SK-N-MC (cell line): ENCODE measurements at regions not wholly inside any gene's neighbourhood (a gene's known extent, or its start where the extent isn't known, plus 50 kb on each side); places are given as distances from the start of the nearest gene placed in this dataset.

Source experiments
- EZH2 ChIP-seq: fragments of 200-600 bp; sonication (generic); IDR thresholded peaks from one replicate; pipeline ENCODE4 v1.6.1; 2017; ENCODE audit warnings: antibody characterized with exemption
- FOXP2 ChIP-seq: optimal IDR thresholded peaks from 2 replicates; pipeline ENCODE3; 2011; ENCODE audit warnings: mild to moderate bottlenecking, moderate library complexity; ENCODE audit not compliant: insufficient read depth; ENCODE audit errors: extremely low read length, control extremely low read depth
- POLR2AphosphoS5 ChIP-seq: IDR thresholded peaks from 2 replicates; pipeline ENCODE4 v1.6.1; 2012; ENCODE audit warnings: mild to moderate bottlenecking, low read depth, low read length, borderline replicate concordance

DNA sequence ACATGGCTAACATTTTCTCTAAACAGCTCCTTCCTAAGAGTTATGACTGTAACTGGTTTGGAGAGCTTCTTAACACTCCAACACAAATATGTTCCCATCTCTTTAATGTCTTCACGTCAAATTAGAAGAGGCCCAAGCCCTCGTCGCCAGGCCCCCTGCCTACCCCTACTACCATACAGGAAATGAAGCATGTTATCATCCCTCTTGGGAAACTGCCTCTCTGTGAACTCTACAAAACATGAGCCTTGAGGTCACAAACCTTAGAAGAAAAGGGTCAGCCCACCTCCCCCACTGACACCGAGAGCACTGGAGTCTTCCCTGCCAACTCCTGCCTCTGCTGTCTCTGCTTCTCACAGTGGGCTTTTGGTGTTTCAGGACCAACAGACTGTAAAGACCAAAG lies 243.1 kb upstream of the STT3B start:
- TF ChIP-seq EZH2 (no peak), POLR2AphosphoS5 (no peak), FOXP2 (no peak)
